CD4-positive, alpha-beta T cell treated with Interleukin-6 for 4 hours (primary cell): ENCODE measurements at regions not wholly inside any gene's neighbourhood (a gene's known extent, or its start where the extent isn't known, plus 50 kb on each side); places are given as distances from the start of the nearest gene placed in this dataset.
"Not testable (repeated sequence)": the region's sequence is repeated elsewhere in the genome, so short reads cannot be mapped to it uniquely, and the experiment has no call there.

ENCODE experiments used
- DNase-seq: peaks from one replicate; pipeline ENCODE4 v3.0.0-alpha.2; 2020; ENCODE audit warnings: mixed read lengths

DNA sequence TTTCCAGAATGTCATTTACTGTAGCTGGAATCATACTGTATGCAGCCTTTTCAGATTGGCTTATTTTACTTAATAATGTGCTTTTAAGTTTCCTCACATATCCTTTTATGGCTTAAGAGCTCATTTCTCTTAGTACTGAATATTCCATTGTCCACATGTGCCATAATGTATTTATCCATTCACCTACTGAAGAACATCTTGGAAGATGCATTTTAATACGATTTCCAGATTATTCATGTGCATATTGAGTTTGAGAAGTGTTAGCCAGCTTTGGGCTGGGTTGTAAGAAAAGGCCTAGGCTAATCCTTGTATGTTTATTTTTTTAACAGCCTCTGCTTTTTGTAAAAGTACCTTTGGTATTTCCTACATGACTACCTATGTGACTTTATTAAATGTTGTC is 109.3 kb upstream of the MDFIC start:
- no peak for DNase-seq

DNA sequence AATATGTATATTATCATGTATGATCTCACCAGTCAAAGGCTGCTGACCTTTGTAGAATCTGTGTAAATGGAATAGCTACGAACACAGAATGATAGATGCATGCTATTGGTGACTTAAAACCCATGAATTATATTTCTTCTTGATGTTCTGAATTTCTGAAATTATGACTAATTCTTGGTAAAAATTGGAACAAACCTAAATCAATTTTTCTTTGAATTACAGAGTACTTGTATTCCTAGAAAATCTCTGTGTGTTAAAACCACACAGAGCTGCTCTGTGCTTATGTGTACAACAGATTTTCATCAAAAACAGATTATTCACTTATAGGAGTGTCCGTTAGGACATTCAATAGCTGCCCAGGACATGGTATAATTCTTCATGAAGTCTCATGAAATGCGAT is 108.3 kb upstream of the MDFIC start:
- DNase-seq, result no peak

- not testable (repeated sequence) for DNase-seq
Measured at GRCh38 chr7:114817036-114817435, 104.9 kb upstream of the MDFIC start.

DNA sequence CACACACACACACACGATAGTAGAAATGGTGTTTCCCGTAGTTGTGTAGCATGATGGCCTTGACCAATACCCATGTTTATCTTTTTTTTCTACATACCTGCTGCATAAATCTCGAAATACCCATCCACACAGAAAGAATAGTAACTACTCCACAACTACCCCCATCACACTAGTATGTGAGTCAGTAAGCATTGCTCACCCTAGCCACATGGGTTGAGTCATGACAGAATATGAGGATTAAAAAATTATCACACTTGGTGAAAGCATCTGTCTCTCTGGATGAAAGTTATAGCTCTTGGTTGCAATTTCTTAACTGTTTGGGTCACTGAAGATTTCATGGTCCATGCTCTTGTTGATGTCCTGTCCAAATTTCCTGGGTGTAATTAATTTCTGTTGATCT is 103.4 kb upstream of the MDFIC start:
- DNase-seq, result no peak

GRCh38 chr7:114819616-114820362 is 102.1 kb upstream of the MDFIC start:
- no peak for DNase-seq

DNA sequence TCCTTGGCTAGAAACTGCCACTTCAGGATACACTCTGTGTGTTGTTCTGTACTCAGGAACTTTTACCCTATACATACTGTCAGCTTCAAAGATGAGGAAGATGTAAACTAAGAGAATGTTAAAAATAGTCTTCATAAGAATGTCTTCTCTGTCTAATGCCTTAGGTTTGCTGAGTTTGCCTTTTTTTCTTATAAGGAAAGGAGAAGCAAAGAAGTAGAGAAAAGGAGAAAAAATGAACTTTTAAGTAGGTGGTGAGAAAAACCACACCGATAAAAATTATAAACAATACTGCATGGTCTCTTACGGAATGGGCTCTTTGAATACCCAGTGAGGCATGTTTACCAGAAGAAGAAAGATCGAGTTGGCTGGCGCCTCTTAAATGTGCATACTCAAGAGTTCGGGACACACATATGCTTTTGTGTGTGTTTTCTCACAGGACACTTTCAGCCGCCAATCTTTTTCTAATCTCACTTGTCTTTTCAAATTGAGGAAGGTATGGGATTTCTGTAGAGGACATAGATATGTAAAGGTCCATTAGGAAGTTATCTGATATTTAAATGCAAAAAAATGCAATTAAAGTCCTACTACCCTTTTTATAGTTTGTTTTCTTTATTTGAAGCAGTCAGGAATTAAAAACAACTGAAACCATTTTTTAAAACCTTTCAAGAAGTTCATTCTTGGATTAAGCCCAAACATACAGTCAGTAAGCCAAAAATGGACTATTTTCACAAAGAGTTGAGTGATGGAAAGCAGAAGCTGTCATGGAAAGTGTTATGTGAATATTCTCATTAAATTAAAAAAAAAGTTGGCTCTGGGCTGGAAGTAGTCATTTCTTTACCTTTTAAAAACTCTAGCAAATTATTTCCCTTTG is 100.6 kb upstream of the MDFIC start:
- no peak for DNase-seq

GRCh38 chr7:114822131-114822530 is 99.8 kb upstream of the MDFIC start:
- DNase-seq, result no peak

DNA sequence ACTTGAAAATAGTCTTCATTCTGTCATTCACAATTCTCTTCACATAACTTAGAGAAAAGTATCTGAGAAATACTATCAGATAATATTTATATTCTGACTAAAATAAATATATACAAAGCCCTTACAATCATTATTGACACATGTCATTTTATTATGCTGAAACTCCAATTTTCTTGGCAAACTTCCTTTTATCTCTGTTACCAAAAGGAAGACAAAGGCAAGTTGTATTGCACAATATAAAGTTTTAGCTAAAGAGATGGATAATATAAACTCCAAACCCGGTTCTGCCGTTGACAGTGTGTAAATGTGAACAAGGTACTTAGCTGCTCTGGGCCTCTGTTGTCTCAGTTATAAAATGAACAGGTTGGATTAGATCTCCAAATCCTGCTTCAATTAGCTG is 99.0 kb upstream of the MDFIC start:
- DNase-seq, result no peak

DNA sequence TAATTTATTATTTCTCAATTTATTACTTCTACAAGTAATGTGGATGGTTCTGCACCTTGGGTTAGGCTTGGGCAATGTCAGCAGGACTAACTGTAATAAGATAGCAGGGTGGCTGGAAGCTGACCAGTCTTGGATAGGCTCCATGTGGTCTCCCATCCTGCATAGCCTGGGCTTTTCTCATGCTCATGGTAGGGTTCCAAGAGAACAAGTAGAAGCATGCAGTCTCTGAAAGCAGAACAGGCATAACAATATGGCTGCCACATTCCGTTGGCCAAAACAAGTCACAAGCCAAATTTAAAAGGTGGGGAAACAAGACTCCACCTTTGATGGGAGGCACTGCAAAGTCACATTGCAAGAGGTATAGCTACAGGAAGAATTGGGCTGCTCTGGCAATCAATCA is 98.6 kb upstream of the MDFIC start:
- no peak for DNase-seq

GRCh38 chr7:114825423-114825951 is 96.4 kb upstream of the MDFIC start:
- DNase-seq, result no peak

GRCh38 chr7:114830952-114831351 is 90.9 kb upstream of the MDFIC start:
- DNase-seq, result no peak

GRCh38 chr7:114832906-114833595 is 88.8 kb upstream of the MDFIC start:
- no peak for DNase-seq

DNA sequence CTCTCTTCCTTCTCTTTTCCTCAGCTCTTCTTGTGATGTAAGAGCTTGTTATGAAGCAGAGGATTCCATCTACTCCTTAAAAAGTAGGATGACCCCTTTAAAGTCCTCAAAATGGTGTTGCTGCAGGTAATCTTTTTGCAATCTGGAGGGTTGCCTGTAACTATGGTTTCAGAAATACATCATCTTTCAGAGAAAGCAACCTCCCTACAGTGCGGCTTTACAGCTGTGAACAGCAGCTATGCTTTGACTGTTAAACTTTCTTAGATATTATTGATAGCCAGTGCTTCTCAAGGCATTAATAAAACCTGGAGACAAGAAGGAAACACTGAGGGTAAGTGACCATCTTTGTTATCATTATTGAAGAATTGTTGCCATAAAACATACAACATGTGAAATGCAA is 86.6 kb upstream of the MDFIC start:
- DNase-seq, result no peak

- DNase-seq, result no peak
Measured at GRCh38 chr7:114835861-114836260, 86.0 kb upstream of the MDFIC start.

GRCh38 chr7:114842551-114843065 is 79.3 kb upstream of the MDFIC start:
- no peak for DNase-seq

- no peak for DNase-seq
Measured at GRCh38 chr7:114843102-114843501, 78.8 kb upstream of the MDFIC start.

GRCh38 chr7:114851406-114852061 is 70.4 kb upstream of the MDFIC start:
- DNase-seq, result no peak

- DNase-seq, result no peak
Measured at GRCh38 chr7:114852293-114852692, 69.6 kb upstream of the MDFIC start.

DNA sequence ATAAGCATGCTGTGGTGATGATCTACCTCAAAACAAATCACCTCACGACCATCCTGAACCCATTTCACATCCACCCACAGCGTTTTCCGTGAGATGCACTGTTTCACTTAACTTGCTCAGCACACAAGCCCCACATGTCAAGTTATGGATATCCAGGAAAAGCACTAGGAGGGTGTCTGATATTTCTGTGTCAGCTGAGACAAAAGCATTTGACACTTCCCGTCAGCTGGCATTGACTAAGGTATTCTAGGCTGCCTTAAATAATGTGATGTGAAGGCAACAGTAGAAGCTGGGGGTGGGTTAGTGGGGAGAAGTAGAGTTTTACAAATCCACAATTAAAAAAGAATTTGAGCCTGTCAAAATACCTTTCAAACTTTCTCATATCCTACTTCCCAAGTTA is 68.7 kb upstream of the MDFIC start:
- DNase-seq, result no peak

DNA sequence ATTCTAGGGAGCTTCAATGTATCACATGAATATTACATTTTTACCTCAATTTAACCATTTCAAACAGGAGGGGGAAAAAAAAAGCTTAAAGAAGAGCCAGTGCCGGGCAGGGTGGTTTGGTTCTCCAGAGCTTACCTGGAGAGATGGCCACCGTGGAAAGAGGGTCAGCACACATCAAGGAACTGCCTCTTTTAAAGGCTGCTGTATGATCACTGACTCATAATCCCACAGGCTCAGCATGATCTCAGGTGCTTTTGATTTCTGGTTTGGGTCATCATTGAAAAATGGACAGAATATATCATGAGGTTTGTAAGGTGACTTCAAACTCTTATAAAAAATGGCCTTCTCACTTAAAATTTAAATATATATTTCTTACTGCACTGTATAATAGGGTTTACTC is 67.5 kb upstream of the MDFIC start:
- DNase-seq, result no peak

DNA sequence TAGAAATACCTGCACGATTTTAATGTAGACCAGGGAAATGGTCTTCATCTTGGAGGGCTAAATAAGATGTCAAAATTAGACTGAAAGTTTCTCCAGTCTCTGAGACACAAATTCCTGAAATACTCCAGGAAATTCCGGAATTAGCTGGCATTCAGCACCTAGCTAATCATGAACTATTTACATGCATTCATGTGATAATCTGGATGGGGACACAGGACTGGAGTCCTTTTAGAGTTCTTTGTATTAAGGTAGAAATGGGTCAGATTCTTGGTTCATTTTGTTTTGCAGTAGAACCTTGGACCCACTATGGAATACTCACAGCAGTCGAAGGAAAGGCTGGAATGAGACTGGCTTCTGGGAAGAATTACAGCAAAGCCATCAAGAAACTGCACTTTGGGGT is 65.3 kb upstream of the MDFIC start:
- no peak for DNase-seq

GRCh38 chr7:114857605-114858004 is 64.3 kb upstream of the MDFIC start:
- no peak for DNase-seq

- no peak for DNase-seq
Measured at GRCh38 chr7:114859477-114859876, 62.4 kb upstream of the MDFIC start.
